Erythroblast (primary cell): ENCODE measurements at regions not wholly inside any gene's neighbourhood (a gene's known extent, or its start where the extent isn't known, plus 50 kb on each side); places are given as distances from the start of the nearest gene placed in this dataset.

Experiments used
- DNase-seq, 2 experiments: peaks; one replicate each; lab custom pipeline; 2025; lab: John Stamatoyannopoulos, UW
- GATA1 ChIP-seq: IDR thresholded peaks from 2 replicates; pipeline ENCODE4 v1.6.1; 2011; ENCODE audit warnings: low read depth, mild to moderate bottlenecking, control low read depth, low read length, moderate library complexity
- POLR2A ChIP-seq: IDR thresholded peaks from 2 replicates; pipeline ENCODE4 v1.6.1; 2011; ENCODE audit warnings: mild to moderate bottlenecking, low read length

DNA sequence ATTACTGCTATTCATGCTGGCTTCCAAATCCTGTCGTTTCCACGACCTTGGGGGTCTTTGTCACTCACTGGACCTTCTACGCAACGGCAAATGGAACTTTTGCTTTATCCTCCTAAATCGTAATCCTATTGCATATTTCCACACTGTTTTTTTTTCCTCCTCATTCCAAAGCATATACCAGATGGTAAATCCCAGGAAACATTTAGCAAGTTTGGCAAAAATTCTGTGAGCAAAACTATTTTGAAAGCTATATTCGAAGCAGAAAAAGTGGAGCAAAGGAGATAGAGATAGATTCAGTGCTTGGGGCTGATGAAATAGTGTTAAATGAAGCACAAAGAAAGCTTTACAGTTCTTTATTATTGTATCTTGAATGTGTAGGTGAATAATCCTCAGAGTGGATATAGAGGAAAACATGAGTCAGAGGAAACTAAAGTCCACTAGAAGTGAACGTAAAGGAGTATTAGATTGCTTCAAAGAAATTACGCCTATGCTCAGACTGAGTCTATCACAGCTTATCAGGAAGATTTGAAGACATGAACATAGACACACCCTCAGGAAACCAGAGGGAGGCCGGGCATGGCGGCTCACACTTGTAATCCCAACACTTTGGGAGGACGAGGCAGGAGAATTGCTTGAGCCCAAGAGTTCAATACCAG lies 50.2 kb upstream of the FAM9A start:
- no peak for DNase-seq
- no peak for TF ChIP-seq POLR2A
- no peak for TF ChIP-seq GATA1
